ENCODE measurements at regions not wholly inside any gene's neighbourhood (a gene's known extent, or its start where the extent isn't known, plus 50 kb on each side); places are given as distances from the start of the nearest gene placed in this dataset.

- H3K27ac Mint-ChIP-seq (ENCODE audit: unreplicated experiment) = no peak overlapping the region
- no peak for DNase-seq (ENCODE audit: low spot score)
- H3K4me3 Mint-ChIP-seq (ENCODE audit: unreplicated experiment) = no peak overlapping the region
- H3K4me1 Mint-ChIP-seq (ENCODE audit: unreplicated experiment) = no peaks in the 10 kb centered on the region
- no peak for TF ChIP-seq CTCF (IDR thresholded peaks at IDR 0.05; ENCODE audit: unreplicated experiment)
- H3K27me3 Mint-ChIP-seq (ENCODE audit: unreplicated experiment) = peaks cover 2% of the 10 kb centered on the region
- no peaks in the 10 kb centered on the region for H3K36me3 Mint-ChIP-seq (ENCODE audit: low read depth, unreplicated experiment)
- peaks cover 7% of the 10 kb centered on the region for H3K9me3 Mint-ChIP-seq (ENCODE audit: unreplicated experiment)
Measured at GRCh38 chr21:38925478-38925877, 119.7 kb downstream of the ETS2 start.

- Mint-ChIP-seq H3K36me3 (ENCODE audit: low read depth, unreplicated experiment) (no peaks in the 10 kb centered on the region), H3K4me3 (ENCODE audit: unreplicated experiment) (no peak overlapping the region), H3K27ac (ENCODE audit: unreplicated experiment) (no peak overlapping the region), H3K27me3 (ENCODE audit: unreplicated experiment) (peaks cover 2% of the 10 kb centered on the region), H3K9me3 (ENCODE audit: unreplicated experiment) (peaks cover 7% of the 10 kb centered on the region), H3K4me1 (ENCODE audit: unreplicated experiment) (no peaks in the 10 kb centered on the region)
- no peak for TF ChIP-seq CTCF (IDR thresholded peaks at IDR 0.05; ENCODE audit: unreplicated experiment)
- no peak for DNase-seq (ENCODE audit: low spot score)
Measured at GRCh38 chr21:38924954-38925353, 119.2 kb downstream of the ETS2 start.

GRCh38 chr21:38923429-38923828, 117.7 kb downstream of the ETS2 start:
- DNase-seq (ENCODE audit: low spot score) = no peak
- Mint-ChIP-seq H3K27me3 (ENCODE audit: unreplicated experiment) (no peaks in the 10 kb centered on the region), H3K4me3 (ENCODE audit: unreplicated experiment) (no peak overlapping the region), H3K9me3 (ENCODE audit: unreplicated experiment) (no peaks in the 10 kb centered on the region), H3K27ac (ENCODE audit: unreplicated experiment) (no peak overlapping the region), H3K4me1 (ENCODE audit: unreplicated experiment) (no peaks in the 10 kb centered on the region), H3K36me3 (ENCODE audit: low read depth, unreplicated experiment) (no peaks in the 10 kb centered on the region)
- no peak for TF ChIP-seq CTCF (IDR thresholded peaks at IDR 0.05; ENCODE audit: unreplicated experiment)

GRCh38 chr21:38922474-38923235, 116.9 kb downstream of the ETS2 start:
- no peak for TF ChIP-seq CTCF (IDR thresholded peaks at IDR 0.05; ENCODE audit: unreplicated experiment)
- Mint-ChIP-seq H3K4me1 (ENCODE audit: unreplicated experiment) (no peaks in the 10 kb centered on the region), H3K27ac (ENCODE audit: unreplicated experiment) (no peak overlapping the region), H3K4me3 (ENCODE audit: unreplicated experiment) (no peak overlapping the region), H3K36me3 (ENCODE audit: low read depth, unreplicated experiment) (no peaks in the 10 kb centered on the region), H3K9me3 (ENCODE audit: unreplicated experiment) (no peaks in the 10 kb centered on the region), H3K27me3 (ENCODE audit: unreplicated experiment) (no peaks in the 10 kb centered on the region)
- no peak for DNase-seq (ENCODE audit: low spot score)

GRCh38 chr21:38921511-38922251, 116.0 kb downstream of the ETS2 start:
- Mint-ChIP-seq H3K27ac (ENCODE audit: unreplicated experiment) (no peak overlapping the region), H3K9me3 (ENCODE audit: unreplicated experiment) (no peaks in the 10 kb centered on the region), H3K4me3 (ENCODE audit: unreplicated experiment) (no peak overlapping the region), H3K27me3 (ENCODE audit: unreplicated experiment) (no peaks in the 10 kb centered on the region), H3K4me1 (ENCODE audit: unreplicated experiment) (no peaks in the 10 kb centered on the region), H3K36me3 (ENCODE audit: low read depth, unreplicated experiment) (no peaks in the 10 kb centered on the region)
- TF ChIP-seq CTCF (IDR thresholded peaks at IDR 0.05; ENCODE audit: unreplicated experiment) = no peak
- no peak for DNase-seq (ENCODE audit: low spot score)
